Stimulated activated naive B cell treated with anti-CD40 and anti-IgM and Interleukin-4, amounts not matched to agents 10 μg/mL and 1 μg/mL and 100 μg/mL, for 72 hours (primary cell): ENCODE measurements at regions not wholly inside any gene's neighbourhood (a gene's known extent, or its start where the extent isn't known, plus 50 kb on each side); places are given as distances from the start of the nearest gene placed in this dataset.

ENCODE experiments used
- ATAC-seq, 2 donors: fragments of 150-1000 bp; cut with Tn5 transposase; replicated peaks; 2 replicates each; pipeline ENCODE4 v1.10.0; 2021; ENCODE audit warnings: moderate library complexity in 1 of 2
- DNase-seq: peaks from one replicate; pipeline ENCODE4 v3.0.0; 2021
- H3K27ac Mint-ChIP-seq: one replicate; pipeline ENCODE4 v1.8.0; 2022; ENCODE audit warnings: mild to moderate bottlenecking, mixed read lengths
- H3K27me3 Mint-ChIP-seq, 2 donors: one replicate each; pipeline ENCODE4 v1.8.0; 2022; ENCODE audit warnings: mixed read lengths in 2 of 2
- H3K36me3 Mint-ChIP-seq, 2 donors: one replicate each; pipeline ENCODE4 v1.8.0; 2022; ENCODE audit warnings: mixed read lengths in 2 of 2, mild to moderate bottlenecking in 1 of 2
- H3K4me1 Mint-ChIP-seq, 2 donors: one replicate each; pipeline ENCODE4 v1.8.0; 2022; ENCODE audit warnings: mixed read lengths in 2 of 2, mild to moderate bottlenecking in 1 of 2
- H3K4me3 Mint-ChIP-seq, 2 donors: one replicate each; pipeline ENCODE4 v1.8.0; 2022; ENCODE audit warnings: mild to moderate bottlenecking in 2 of 2, mixed read lengths in 2 of 2, moderate library complexity in 1 of 2
- H3K9me3 Mint-ChIP-seq, 2 donors: one replicate each; pipeline ENCODE4 v1.8.0; 2022; ENCODE audit warnings: mixed read lengths in 2 of 2, mild to moderate bottlenecking in 1 of 2

DNA sequence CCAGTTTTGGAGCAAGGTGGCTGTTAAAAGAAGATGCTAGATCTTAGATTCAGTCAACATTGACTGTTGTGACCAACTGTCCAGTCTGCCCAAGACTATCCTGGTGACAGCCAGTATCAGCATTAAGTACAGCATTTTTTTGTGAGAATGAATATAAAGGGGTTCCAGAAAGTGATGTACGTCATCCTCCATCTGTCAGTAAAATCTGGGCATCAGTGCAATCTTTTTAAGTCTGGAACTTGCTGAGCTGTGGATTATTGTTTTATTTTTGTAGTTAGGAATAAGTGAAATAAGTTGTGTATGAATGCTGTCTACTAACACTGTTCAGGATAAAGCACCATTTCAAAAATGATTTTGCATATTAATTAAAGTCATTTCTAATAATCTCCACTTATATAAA lies 1020.0 kb upstream of the GHITM start:
- peaks cover 0 to 5% of the 10 kb centered on the region in 2 donors for H3K9me3 Mint-ChIP-seq
- no peak overlapping the region for H3K4me3 Mint-ChIP-seq
- ATAC-seq (no peak), DNase-seq (no peak)
- H3K27ac Mint-ChIP-seq: no peak overlapping the region
- H3K27me3 Mint-ChIP-seq: no peaks in the 10 kb centered on the region
- H3K4me1 Mint-ChIP-seq: no peaks in the 10 kb centered on the region
- no peaks in the 10 kb centered on the region for H3K36me3 Mint-ChIP-seq

DNA sequence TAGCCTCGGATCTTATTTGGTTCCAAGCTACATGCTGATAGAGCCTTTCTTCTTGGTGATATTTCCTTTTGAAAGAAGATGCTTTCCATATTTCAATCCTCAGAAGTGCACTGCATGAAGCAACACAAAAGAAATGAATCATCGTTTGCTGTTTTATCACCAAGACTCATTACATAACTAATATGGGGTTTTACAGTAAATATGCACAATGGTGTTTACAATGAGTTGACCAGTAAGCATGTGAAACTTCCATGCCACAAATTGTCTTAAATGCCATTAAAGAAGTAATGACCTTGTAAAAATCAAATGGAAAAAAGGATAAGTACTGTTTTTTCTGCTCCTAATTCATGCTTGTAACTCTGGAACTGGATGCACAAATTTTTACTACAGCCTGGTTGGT lies 1017.0 kb upstream of the GHITM start:
- H3K36me3 Mint-ChIP-seq: no peaks in the 10 kb centered on the region
- no peak for ATAC-seq
- no peaks in the 10 kb centered on the region for H3K27me3 Mint-ChIP-seq
- no peaks in the 10 kb centered on the region for H3K4me1 Mint-ChIP-seq
- H3K4me3 Mint-ChIP-seq: no peak overlapping the region
- H3K9me3 Mint-ChIP-seq: peaks cover under 1 to 5% of the 10 kb centered on the region in 2 donors
- DNase-seq: no peak
- no peak overlapping the region for H3K27ac Mint-ChIP-seq

DNA sequence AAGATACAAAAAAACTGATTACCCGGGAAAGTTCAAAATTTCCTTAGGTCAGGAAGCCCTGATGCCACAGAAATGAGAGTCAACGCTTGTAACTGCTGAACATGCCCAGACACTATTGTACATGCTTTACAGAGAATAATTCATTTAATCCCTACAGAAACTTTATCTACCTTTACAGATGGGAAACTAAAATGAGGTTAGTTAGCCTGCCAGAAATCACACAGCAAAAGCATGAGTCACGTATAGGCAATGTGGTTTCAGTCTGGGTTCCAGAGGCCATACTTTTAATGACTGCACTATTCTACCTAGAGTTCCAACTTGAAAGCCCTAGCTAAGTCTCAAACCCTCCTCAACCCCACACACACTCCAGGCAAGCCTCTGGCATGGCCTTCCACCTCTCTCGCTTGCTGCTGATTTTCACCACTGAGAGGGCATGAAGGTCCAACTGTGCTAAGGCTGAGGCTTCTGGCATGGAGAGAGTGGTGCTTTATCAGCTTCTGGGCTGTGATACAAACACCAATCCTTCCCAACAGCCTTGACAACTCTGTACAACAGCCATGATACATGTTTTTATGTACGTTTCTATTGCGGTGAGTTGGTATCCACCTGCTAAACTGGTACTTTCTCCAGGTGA lies 1011.2 kb upstream of the GHITM start:
- ATAC-seq (no peak), DNase-seq (no peak)
- no peaks in the 10 kb centered on the region for H3K36me3 Mint-ChIP-seq
- peaks cover 3 to 12% of the 10 kb centered on the region in 2 donors for H3K9me3 Mint-ChIP-seq
- H3K4me3 Mint-ChIP-seq: no peak overlapping the region
- no peaks in the 10 kb centered on the region for H3K27me3 Mint-ChIP-seq
- H3K4me1 Mint-ChIP-seq: no peaks in the 10 kb centered on the region
- no peak overlapping the region for H3K27ac Mint-ChIP-seq

DNA sequence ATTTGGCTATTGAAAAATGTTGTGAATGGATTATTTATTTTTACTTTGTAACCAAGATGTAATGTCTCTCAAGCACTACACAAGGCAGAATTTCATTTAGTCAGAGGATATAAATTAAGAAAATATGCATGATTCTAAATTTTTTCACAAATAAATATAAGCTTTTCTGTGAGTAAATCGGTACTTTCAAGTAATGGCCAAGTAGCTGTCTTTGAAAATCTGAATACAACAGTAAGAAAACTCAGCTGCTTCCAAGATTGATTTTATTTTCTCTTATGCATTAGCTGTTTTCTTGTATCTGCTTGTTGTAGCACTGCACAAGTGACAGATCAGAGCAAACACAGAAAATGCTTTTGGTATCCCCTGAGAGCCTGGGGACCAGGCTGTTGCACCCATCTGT lies 998.5 kb upstream of the GHITM start:
- Mint-ChIP-seq H3K4me3 (no peak overlapping the region), H3K9me3 (peaks cover 0 to 1% of the 10 kb centered on the region in 2 donors), H3K27ac (no peak overlapping the region), H3K36me3 (no peaks in the 10 kb centered on the region), H3K27me3 (no peaks in the 10 kb centered on the region), H3K4me1 (no peaks in the 10 kb centered on the region)
- ATAC-seq (no peak), DNase-seq (no peak)

DNA sequence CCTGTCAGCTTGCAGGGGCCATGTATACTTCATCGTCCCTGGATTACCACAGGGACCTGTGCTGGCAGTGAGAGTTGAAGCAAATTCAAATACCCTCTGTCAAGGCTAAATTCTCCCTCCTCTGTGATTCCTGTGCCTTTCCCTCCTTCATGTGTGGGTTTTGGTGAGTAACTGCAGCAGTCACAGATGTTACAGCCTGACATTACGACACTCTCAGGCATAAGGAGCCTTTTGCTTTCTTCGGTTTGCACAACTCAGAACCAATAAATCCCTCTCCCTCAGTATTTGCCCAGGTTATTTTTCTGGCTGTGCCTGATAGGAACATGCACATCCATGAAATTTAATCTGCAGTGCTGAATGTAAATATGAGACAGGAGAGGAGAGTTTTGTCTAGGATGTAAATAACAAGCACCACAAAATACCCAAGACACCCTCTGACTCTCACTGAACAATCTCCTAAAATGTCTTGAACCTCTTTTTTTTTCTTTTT lies 997.2 kb upstream of the GHITM start:
- Mint-ChIP-seq H3K36me3 (no peaks in the 10 kb centered on the region), H3K4me1 (no peaks in the 10 kb centered on the region), H3K9me3 (peaks cover 0 to 1% of the 10 kb centered on the region in 2 donors), H3K27me3 (no peaks in the 10 kb centered on the region), H3K4me3 (no peak overlapping the region), H3K27ac (no peak overlapping the region)
- DNase-seq (no peak), ATAC-seq (no peak)

DNA sequence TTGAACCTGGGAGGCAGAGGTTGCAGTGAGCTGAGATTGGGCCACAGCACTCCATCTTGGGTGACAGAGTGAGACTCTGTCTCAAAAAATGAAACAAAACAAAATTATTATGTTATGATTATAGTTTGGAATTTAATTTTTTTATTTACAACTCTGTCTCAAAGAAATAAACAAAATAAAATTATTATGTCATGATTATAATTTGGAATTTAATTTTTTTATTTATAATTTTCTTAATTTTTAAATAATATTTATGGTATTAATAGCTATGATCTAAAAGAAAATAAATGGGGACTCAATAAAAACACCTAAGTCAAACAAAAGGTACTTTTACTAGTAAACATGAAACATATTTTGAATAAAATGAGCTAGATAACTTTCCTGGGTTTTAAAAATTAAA lies 994.8 kb upstream of the GHITM start:
- H3K27me3 Mint-ChIP-seq: no peaks in the 10 kb centered on the region
- H3K27ac Mint-ChIP-seq: no peak overlapping the region
- H3K36me3 Mint-ChIP-seq: no peaks in the 10 kb centered on the region
- H3K9me3 Mint-ChIP-seq: peaks cover 4 to 5% of the 10 kb centered on the region in 2 donors
- DNase-seq (no peak), ATAC-seq (no peak)
- no peaks in the 10 kb centered on the region for H3K4me1 Mint-ChIP-seq
- no peak overlapping the region for H3K4me3 Mint-ChIP-seq

DNA sequence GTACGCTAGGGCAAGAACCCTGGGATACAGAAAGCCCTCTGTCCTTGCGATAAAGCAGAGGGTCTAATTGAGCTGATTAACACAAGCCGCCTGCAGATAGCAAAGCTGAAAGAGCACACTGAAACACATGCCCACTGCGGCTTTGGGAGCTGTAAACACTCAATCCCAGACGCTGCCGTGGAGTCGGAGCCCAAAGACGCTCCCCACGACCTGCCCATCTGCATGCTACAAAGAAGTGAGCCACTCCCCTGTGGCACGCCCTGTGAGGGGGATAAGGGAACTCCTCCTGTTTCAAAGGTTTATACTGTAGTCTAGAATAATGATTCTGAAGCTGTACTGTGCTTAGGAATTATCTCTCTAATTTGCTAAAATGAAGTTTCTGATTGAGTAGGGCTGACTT lies 985.6 kb upstream of the GHITM start:
- H3K27me3 Mint-ChIP-seq: no peaks in the 10 kb centered on the region
- no peak overlapping the region for H3K4me3 Mint-ChIP-seq
- H3K4me1 Mint-ChIP-seq: no peaks in the 10 kb centered on the region
- ATAC-seq (no peak), DNase-seq (no peak)
- no peak overlapping the region for H3K27ac Mint-ChIP-seq
- no peaks in the 10 kb centered on the region for H3K36me3 Mint-ChIP-seq
- H3K9me3 Mint-ChIP-seq: peaks cover 4 to 5% of the 10 kb centered on the region in 2 donors

DNA sequence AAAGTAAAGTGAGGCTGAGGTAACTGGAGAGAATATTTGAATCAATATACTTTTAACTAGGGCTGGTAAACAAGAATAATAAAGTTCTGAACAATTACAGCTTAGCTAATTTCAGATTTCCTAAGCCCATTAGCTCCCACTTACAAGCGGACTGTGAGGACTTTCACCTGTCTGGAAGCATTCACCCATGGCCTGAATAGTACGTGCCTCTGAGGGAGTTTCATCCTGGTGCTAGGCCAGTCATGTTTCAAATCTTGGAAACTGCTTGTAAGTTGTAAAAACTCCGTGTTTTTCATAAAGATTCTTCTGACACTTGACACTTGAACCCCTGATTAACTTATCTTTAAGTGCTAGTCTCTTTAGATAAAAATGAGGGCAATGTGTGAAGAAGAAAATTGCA lies 975.2 kb upstream of the GHITM start:
- no peaks in the 10 kb centered on the region for H3K9me3 Mint-ChIP-seq
- ATAC-seq (no peak), DNase-seq (no peak)
- no peaks in the 10 kb centered on the region for H3K27me3 Mint-ChIP-seq
- H3K36me3 Mint-ChIP-seq: no peaks in the 10 kb centered on the region
- no peak overlapping the region for H3K4me3 Mint-ChIP-seq
- H3K27ac Mint-ChIP-seq: no peak overlapping the region
- no peaks in the 10 kb centered on the region for H3K4me1 Mint-ChIP-seq

DNA sequence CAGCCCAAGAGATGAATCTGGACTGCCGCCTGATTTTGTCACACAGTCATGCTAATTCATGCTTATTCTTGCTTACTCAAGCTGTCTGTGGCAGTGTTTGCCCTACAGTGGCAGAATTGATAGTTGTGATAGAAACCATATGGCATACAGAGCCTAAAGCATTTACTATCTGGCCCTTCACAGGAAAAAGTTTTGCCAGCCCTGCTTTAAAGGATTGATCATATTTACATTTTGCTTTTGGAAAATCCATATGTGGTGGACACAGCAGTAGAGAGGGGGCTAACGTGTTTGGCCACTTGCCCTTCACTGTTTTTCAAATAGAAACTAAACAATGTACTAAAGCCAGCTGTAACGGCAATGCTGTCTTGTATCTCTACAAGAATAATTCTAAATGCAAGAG lies 974.0 kb upstream of the GHITM start:
- no peak for ATAC-seq
- no peaks in the 10 kb centered on the region for H3K9me3 Mint-ChIP-seq
- H3K27me3 Mint-ChIP-seq: no peaks in the 10 kb centered on the region
- H3K4me1 Mint-ChIP-seq: no peaks in the 10 kb centered on the region
- H3K4me3 Mint-ChIP-seq: no peak overlapping the region
- no peaks in the 10 kb centered on the region for H3K36me3 Mint-ChIP-seq
- H3K27ac Mint-ChIP-seq: no peak overlapping the region
- DNase-seq: no peak

DNA sequence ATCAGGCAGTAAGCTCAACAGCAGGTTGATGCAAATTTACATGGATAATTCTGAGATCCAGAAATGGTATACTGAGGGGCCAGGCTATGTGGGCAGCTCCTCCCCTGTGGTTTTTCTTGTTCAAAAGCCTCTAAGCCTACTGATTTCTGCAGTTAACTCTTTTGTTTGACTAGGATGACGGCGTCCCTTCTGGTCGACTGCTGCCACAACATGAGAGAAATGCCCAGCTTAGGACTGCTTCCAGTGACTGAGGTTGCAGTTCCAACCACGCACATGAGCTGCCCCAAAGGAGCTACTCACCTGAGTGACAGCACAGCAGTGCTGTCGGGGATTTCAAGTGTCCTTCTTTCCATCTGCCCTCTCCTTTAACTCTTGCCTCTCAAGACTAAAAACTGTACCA lies 973.0 kb upstream of the GHITM start:
- ATAC-seq (no peak), DNase-seq (no peak)
- H3K27ac Mint-ChIP-seq: no peak overlapping the region
- no peaks in the 10 kb centered on the region for H3K36me3 Mint-ChIP-seq
- no peaks in the 10 kb centered on the region for H3K4me1 Mint-ChIP-seq
- no peaks in the 10 kb centered on the region for H3K27me3 Mint-ChIP-seq
- H3K9me3 Mint-ChIP-seq: peaks cover 0 to 2% of the 10 kb centered on the region in 2 donors
- H3K4me3 Mint-ChIP-seq: no peak overlapping the region

DNA sequence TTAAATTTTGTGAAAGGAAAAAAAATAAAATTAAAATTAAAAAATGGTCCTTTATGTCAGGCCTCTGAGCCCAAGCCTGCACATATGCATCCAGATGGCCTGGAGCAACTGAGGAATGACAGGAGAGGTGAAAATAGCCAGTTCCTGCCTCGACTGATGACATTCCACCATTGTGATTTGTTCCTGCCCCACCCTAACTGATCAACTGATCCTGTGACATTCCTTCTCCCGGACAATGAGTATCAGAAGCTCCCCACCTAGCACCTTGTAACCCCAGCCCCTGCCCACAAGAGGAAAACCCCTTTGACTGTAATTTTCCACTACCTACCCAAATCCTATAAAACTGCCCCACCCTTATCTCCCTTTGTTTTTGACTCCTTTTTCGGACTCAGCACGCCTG lies 972.2 kb upstream of the GHITM start:
- no peak overlapping the region for H3K27ac Mint-ChIP-seq
- peaks cover 0 to 2% of the 10 kb centered on the region in 2 donors for H3K9me3 Mint-ChIP-seq
- no peak for ATAC-seq
- no peak for DNase-seq
- H3K36me3 Mint-ChIP-seq: no peaks in the 10 kb centered on the region
- H3K4me1 Mint-ChIP-seq: no peaks in the 10 kb centered on the region
- H3K4me3 Mint-ChIP-seq: no peak overlapping the region
- no peaks in the 10 kb centered on the region for H3K27me3 Mint-ChIP-seq

DNA sequence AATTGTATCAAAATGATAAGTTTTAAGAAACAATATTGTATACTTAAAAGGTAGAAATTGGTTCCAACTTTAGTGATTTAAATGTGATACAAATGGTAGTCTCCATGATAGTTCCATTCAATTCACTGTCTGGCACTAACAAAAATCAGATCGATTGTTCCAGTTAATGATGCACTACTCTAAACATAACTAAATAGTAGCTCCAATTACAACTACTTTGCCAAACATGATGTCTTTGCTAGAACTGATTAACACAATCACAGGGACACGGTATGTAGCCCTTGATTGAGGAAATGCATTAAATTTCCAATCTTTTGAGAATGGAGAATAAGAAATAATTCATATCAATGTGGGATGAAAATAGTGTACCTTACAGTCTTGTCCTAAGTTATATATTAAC lies 962.4 kb upstream of the GHITM start:
- H3K27ac Mint-ChIP-seq: no peak overlapping the region
- no peaks in the 10 kb centered on the region for H3K4me1 Mint-ChIP-seq
- H3K9me3 Mint-ChIP-seq: peaks cover 1 to 8% of the 10 kb centered on the region in 2 donors
- no peaks in the 10 kb centered on the region for H3K36me3 Mint-ChIP-seq
- no peak overlapping the region for H3K4me3 Mint-ChIP-seq
- H3K27me3 Mint-ChIP-seq: no peaks in the 10 kb centered on the region
- no peak for DNase-seq
- ATAC-seq: no peak

DNA sequence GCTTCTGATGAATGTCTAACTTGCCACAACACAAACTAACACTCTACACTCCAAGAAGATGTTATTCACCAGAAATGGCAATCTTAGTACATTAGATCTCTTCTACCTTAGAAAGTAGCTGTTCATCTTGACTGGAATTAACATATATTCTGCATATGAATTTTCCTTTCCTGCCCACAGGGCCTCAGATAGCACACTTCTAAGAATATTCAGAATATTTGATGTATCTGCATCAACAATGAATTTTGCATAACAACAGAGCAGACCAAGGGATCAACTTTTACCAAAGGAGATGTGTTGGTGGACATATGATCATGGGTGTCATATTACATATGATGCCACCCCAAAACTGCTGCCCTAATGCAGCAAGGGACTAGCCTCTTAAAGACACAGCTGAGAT lies 960.8 kb upstream of the GHITM start:
- Mint-ChIP-seq H3K36me3 (no peaks in the 10 kb centered on the region), H3K27me3 (no peaks in the 10 kb centered on the region), H3K9me3 (peaks cover 1 to 4% of the 10 kb centered on the region in 2 donors), H3K4me1 (no peaks in the 10 kb centered on the region), H3K27ac (no peak overlapping the region), H3K4me3 (no peak overlapping the region)
- ATAC-seq (no peak), DNase-seq (no peak)

DNA sequence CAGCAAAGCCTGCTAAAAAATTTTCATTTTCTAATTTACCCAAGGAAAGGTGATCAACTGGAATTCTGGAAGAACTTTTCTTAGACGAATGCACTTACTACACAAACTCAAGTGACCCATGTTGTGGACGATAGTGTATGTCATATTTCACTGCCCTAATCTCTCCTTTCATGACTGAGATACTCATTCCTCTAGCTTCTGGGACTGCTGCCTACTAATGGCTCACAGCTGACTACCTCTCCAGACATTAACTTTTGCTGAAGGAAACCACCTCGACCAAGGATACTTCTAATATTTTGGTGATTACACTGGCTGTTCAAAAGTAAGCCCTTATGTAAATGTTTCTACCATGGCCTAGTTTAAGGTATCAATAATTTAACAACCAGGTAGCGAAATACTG lies 959.9 kb upstream of the GHITM start:
- Mint-ChIP-seq H3K4me3 (no peak overlapping the region), H3K27me3 (no peaks in the 10 kb centered on the region), H3K36me3 (no peaks in the 10 kb centered on the region), H3K9me3 (peaks cover 0 to 1% of the 10 kb centered on the region in 2 donors), H3K27ac (no peak overlapping the region), H3K4me1 (no peaks in the 10 kb centered on the region)
- no peak for DNase-seq
- ATAC-seq: no peak

DNA sequence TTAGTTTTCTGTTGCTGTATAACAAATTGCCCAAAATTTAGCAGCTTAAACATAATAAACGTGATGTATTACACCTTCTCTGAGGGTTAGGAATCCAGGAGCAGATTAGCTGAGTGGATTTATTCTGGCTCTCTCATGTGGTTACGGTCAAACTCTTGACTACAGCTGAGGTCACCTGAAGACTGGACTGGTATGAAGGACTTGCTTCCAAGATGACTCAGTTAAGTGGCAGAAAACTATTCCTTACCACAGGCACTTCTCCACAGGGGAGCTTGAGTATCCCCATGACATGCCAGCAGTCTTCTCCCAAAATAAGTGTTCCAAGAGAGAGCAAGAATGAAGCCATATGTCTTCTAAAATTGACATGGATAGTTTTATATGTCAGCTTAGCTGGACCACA lies 957.2 kb upstream of the GHITM start:
- no peak overlapping the region for H3K4me3 Mint-ChIP-seq
- no peaks in the 10 kb centered on the region for H3K4me1 Mint-ChIP-seq
- H3K9me3 Mint-ChIP-seq: no peaks in the 10 kb centered on the region
- no peak overlapping the region for H3K27ac Mint-ChIP-seq
- ATAC-seq: no peak
- DNase-seq: no peak
- H3K27me3 Mint-ChIP-seq: no peaks in the 10 kb centered on the region
- H3K36me3 Mint-ChIP-seq: no peaks in the 10 kb centered on the region

DNA sequence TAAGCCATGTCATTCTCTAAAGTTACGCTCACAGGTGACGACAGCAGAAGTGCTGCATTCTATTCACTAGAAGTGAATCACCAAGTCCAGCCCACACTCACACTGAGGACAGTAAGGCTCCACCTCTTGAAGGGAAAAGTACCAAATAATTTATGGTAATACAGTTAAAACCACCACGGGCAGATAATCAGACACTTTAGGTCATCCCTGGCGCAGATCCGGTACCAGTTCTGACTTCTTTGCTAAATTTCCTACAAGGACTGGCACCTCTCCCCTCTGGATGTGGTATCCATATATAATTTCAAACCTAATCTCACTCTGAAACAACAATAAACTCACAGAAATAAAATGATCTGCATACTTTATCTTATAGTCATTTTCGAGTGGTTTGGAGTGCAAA lies 954.7 kb upstream of the GHITM start:
- DNase-seq (no peak), ATAC-seq (no peak)
- peaks cover 0 to 3% of the 10 kb centered on the region in 2 donors for H3K9me3 Mint-ChIP-seq
- H3K4me3 Mint-ChIP-seq: no peak overlapping the region
- H3K4me1 Mint-ChIP-seq: no peaks in the 10 kb centered on the region
- no peaks in the 10 kb centered on the region for H3K36me3 Mint-ChIP-seq
- H3K27me3 Mint-ChIP-seq: no peaks in the 10 kb centered on the region
- H3K27ac Mint-ChIP-seq: no peak overlapping the region
